Transverse colon (tissue), 4 donors: ENCODE measurements at regions not wholly inside any gene's neighbourhood (a gene's known extent, or its start where the extent isn't known, plus 50 kb on each side); places are given as distances from the start of the nearest gene placed in this dataset.

Experiments used
- EP300 ChIP-seq: sonication (generic); formaldehyde crosslinking; IDR thresholded peaks from one replicate; pipeline ENCODE4 v1.6.1; 2017; ENCODE audit warnings: antibody characterized with exemption, low read depth
- POLR2A ChIP-seq: fragments of 450-650 bp; IDR thresholded peaks from one replicate; pipeline ENCODE4 v1.6.1; 2016; ENCODE audit warnings: antibody characterized with exemption, mild to moderate bottlenecking, moderate library complexity
- POLR2AphosphoS5 ChIP-seq, 3 donors: sonication (generic); formaldehyde crosslinking; IDR thresholded peaks; one replicate each; pipeline ENCODE4 v1.6.1; 2016; ENCODE audit warnings: antibody characterized with exemption in 3 of 3
- TF ChIP-seq, protein P1 (sequence below), 5 experiments: fragments of 200-600 bp in 3 of 5; fragments of 450-650 bp in 2 of 5; sonication (generic) in 3 of 5; IDR thresholded peaks; 1 replicate in 2 of 5; 2 replicates in 3 of 5; pipeline ENCODE4 v1.5.1; 2016 to 2017; ENCODE audit warnings: antibody characterized with exemption in 5 of 5, inconsistent platforms in 3 of 5, mild to moderate bottlenecking in 2 of 5, moderate library complexity in 1 of 5

DNA sequence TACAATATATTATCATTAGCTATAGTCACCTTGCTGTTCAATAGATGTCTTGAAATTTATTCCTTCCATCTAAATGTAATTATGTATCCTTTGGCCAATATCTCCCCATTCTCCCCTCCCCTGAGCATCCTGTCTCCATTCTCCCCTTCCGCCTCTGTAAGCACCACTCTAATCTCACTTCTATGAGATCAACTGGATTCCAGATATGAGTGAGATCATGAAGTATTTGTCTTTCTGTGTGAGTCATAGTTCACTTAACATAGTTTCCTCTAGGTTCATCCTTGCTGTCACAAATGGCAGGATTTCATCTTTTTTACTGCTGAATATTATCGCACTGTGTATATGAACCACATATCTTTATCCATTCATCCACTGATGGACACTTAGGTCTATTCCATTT lies 148.8 kb upstream of the NDN start:
- TF ChIP-seq POLR2A, result no peak
- TF ChIP-seq POLR2AphosphoS5 (IDR thresholded peaks at IDR 0.05), result no peak
- TF ChIP-seq, protein P1, sequence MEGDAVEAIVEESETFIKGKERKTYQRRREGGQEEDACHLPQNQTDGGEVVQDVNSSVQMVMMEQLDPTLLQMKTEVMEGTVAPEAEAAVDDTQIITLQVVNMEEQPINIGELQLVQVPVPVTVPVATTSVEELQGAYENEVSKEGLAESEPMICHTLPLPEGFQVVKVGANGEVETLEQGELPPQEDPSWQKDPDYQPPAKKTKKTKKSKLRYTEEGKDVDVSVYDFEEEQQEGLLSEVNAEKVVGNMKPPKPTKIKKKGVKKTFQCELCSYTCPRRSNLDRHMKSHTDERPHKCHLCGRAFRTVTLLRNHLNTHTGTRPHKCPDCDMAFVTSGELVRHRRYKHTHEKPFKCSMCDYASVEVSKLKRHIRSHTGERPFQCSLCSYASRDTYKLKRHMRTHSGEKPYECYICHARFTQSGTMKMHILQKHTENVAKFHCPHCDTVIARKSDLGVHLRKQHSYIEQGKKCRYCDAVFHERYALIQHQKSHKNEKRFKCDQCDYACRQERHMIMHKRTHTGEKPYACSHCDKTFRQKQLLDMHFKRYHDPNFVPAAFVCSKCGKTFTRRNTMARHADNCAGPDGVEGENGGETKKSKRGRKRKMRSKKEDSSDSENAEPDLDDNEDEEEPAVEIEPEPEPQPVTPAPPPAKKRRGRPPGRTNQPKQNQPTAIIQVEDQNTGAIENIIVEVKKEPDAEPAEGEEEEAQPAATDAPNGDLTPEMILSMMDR (IDR thresholded peaks at IDR 0.05), result no peak
- TF ChIP-seq EP300, result no peak
